ENCODE measurements at regions not wholly inside any gene's neighbourhood (a gene's known extent, or its start where the extent isn't known, plus 50 kb on each side); places are given as distances from the start of the nearest gene placed in this dataset.

- TF ChIP-seq ZBTB33 (IDR thresholded peaks at IDR 0.05; ENCODE audit: extremely low read depth, insufficient replicate concordance, low read length), result no peak
These were observed 416.2 kb downstream of the ENC1 start (continued) for GRCh38 chr5:74224331-74224730.

DNA sequence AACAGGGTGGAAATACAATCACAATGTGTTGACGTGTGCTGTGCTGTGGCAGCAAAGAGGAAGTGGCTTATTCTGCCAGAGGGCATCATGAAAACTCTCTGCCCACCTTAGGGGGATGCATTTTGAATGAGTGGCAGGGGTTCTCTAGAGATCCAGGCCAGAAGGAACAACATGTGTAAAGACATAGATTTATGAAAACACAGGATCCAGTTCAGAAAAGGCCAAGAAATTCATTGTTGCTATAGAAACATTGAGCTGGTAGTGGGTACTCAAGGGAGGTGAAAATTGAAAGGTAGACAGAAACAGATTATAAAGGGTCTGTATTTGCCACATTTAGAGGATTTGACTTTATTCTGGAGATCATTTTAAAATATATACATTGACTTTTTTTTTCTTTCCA, 417.7 kb downstream of the ENC1 start:
- H3K4me3 ChIP-seq (replicated peaks in 1 of 2; ENCODE audit: low read depth in 1 of 2, low read length in 2 of 2), result no peak overlapping the region
- DNase-seq (ENCODE audit: low read depth, low spot score) (no peak), ATAC-seq (no peak)
- POLR2A ChIA-PET, result no interaction called here
- H3K79me2 ChIP-seq (ENCODE audit: insufficient read depth, low read length), result no peaks in the 10 kb centered on the region
- H3K4me1 ChIP-seq (ENCODE audit: control insufficient read depth in 1 of 2, insufficient read depth in 2 of 2, low read length in 2 of 2), result no peaks in the 10 kb centered on the region
- H4K20me1 ChIP-seq (ENCODE audit: insufficient read depth), result no peaks in the 10 kb centered on the region
- H3K27ac ChIP-seq (ENCODE audit: low read depth, low read length), result no peak overlapping the region
- H3K9me2 ChIP-seq (ENCODE audit: insufficient read depth), result no peaks in the 10 kb centered on the region
- no peak for TF ChIP-seq RAD21 (IDR thresholded peaks at IDR 0.05; ENCODE audit: low read depth)
- TF ChIP-seq ELF1 (IDR thresholded peaks at IDR 0.05; ENCODE audit: borderline replicate concordance, low read depth), result no peak
- TF ChIP-seq POLR2A (IDR thresholded peaks at IDR 0.05; ENCODE audit: borderline replicate concordance, extremely low read depth, insufficient read depth, insufficient read length), result no peak
- no peak for TF ChIP-seq SP1 (IDR thresholded peaks at IDR 0.05; ENCODE audit: low read depth)
- no peak for TF ChIP-seq SIN3A (IDR thresholded peaks at IDR 0.05; ENCODE audit: low read depth)
- no peak for TF ChIP-seq EGR1 (IDR thresholded peaks at IDR 0.05; ENCODE audit: low read depth)
- TF ChIP-seq, protein P1, sequence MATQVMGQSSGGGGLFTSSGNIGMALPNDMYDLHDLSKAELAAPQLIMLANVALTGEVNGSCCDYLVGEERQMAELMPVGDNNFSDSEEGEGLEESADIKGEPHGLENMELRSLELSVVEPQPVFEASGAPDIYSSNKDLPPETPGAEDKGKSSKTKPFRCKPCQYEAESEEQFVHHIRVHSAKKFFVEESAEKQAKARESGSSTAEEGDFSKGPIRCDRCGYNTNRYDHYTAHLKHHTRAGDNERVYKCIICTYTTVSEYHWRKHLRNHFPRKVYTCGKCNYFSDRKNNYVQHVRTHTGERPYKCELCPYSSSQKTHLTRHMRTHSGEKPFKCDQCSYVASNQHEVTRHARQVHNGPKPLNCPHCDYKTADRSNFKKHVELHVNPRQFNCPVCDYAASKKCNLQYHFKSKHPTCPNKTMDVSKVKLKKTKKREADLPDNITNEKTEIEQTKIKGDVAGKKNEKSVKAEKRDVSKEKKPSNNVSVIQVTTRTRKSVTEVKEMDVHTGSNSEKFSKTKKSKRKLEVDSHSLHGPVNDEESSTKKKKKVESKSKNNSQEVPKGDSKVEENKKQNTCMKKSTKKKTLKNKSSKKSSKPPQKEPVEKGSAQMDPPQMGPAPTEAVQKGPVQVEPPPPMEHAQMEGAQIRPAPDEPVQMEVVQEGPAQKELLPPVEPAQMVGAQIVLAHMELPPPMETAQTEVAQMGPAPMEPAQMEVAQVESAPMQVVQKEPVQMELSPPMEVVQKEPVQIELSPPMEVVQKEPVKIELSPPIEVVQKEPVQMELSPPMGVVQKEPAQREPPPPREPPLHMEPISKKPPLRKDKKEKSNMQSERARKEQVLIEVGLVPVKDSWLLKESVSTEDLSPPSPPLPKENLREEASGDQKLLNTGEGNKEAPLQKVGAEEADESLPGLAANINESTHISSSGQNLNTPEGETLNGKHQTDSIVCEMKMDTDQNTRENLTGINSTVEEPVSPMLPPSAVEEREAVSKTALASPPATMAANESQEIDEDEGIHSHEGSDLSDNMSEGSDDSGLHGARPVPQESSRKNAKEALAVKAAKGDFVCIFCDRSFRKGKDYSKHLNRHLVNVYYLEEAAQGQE (IDR thresholded peaks at IDR 0.05; ENCODE audit: low read depth), result no peak
- TF ChIP-seq SRF (IDR thresholded peaks at IDR 0.05; ENCODE audit: low read depth), result no peak
- TF ChIP-seq POLR2AphosphoS5 (IDR thresholded peaks at IDR 0.05; ENCODE audit: low read depth, low read length), result no peak
- TF ChIP-seq EZH2 (IDR thresholded peaks at IDR 0.05), result no peak
- TF ChIP-seq ZBTB33 (IDR thresholded peaks at IDR 0.05; ENCODE audit: extremely low read depth, insufficient replicate concordance, low read length), result no peak
- no peak for TF ChIP-seq MAX (IDR thresholded peaks at IDR 0.05)
- no peak for TF ChIP-seq TCF7L2 (IDR thresholded peaks at IDR 0.05; ENCODE audit: borderline replicate concordance, extremely low read depth, insufficient read depth, insufficient read length)
- no peak for TF ChIP-seq ATF3 (IDR thresholded peaks at IDR 0.05)
- RAD21 ChIA-PET (ENCODE audit: low non-redundant PET in 1 of 2, low total read pairs in 2 of 2, uncharacterized antibody in 2 of 2, unreplicated experiment in 2 of 2), result no interaction called here
- H2AFZ ChIP-seq (ENCODE audit: low read depth, low read length, poor library complexity, severe bottlenecking), result no peak overlapping the region
- CTCF ChIA-PET, result interaction anchor here (1.5 kb wide), 2 partner anchors 9 to 10 kb away, joined by 3 to 5 read pairs; no protein-coding TSS in a partner anchor
- no peaks in the 10 kb centered on the region for H3K36me3 ChIP-seq (ENCODE audit: control insufficient read depth in 1 of 2, insufficient read depth in 2 of 2, low read length in 2 of 2)
- no peak overlapping the region for H3K4me2 ChIP-seq (ENCODE audit: low read length)
- H3K27me3 ChIP-seq (ENCODE audit: insufficient read depth, low read length), result no peaks in the 10 kb centered on the region
- no TSS peak for BruUV-seq (replicated peaks)
- H3K9ac ChIP-seq (ENCODE audit: low read length), result no peak overlapping the region
- intact Hi-C loops (cut with micrococcal nuclease), result no loop called here
- no peaks in the 10 kb centered on the region for H3K9me3 ChIP-seq (ENCODE audit: control insufficient read depth in 1 of 2, insufficient read depth in 1 of 2, low read depth in 1 of 2, low read length in 2 of 2)
